Endothelial cell of umbilical vein (primary cell): ENCODE measurements at regions not wholly inside any gene's neighbourhood (a gene's known extent, or its start where the extent isn't known, plus 50 kb on each side); places are given as distances from the start of the nearest gene placed in this dataset.

Source experiments
- BruUV-seq: library from RNA; stranded (reverse); fragments of 400-500 nt; replicated peaks from 2 replicates; lab custom pipeline; 2021; lab: Mats Ljungman, UMichigan
- CTCF ChIA-PET: fragments of 300-600, 350-600 bp; sonication (Branson Sonifier 250); formaldehyde crosslinking; loops from one replicate; lab custom pipeline; 2021; ENCODE audit warnings: antibody characterized with exemption, inconsistent platforms; lab: Charles Lee
- POLR2A ChIA-PET: fragments of 300-600, 350-600 bp; sonication (Branson Sonifier 250); formaldehyde crosslinking; loops from one replicate; lab custom pipeline; 2021; ENCODE audit warnings: antibody characterized with exemption, inconsistent platforms; lab: Charles Lee
- DNase-seq: peaks from one replicate; pipeline ENCODE4 v3.0.0-alpha.2; 2011; ENCODE audit warnings: low read depth, low spot score
- FAIRE-seq: peaks from 2 replicates; lab custom pipeline; 2011; peaks lifted over from hg19 to GRCh38; lab: Jason Lieb, UNC
- H2AFZ ChIP-seq: 2 replicates; pipeline ENCODE4 v1.6.0; 2012; ENCODE audit warnings: low read depth, low read length, control low read depth, inconsistent platforms
- H3K27ac ChIP-seq: 2 replicates; pipeline ENCODE4 v1.5.1; 2011; ENCODE audit warnings: low read depth, mild to moderate bottlenecking, control low read depth, low read length, moderate library complexity; ENCODE audit not compliant: insufficient read depth
- H3K27me3 ChIP-seq, 2 experiments: 2 replicates each; pipeline versions ENCODE4 v1.6.0 to v1.6.1; 2011; ENCODE audit warnings: low read length in 2 of 2, mixed read lengths in 1 of 2; ENCODE audit not compliant: control insufficient read depth in 2 of 2, insufficient read depth in 2 of 2
- H3K36me3 ChIP-seq, 2 experiments: 2 replicates in 1 of 2; 3 replicates in 1 of 2; pipeline ENCODE4 v1.5.1; 2011; ENCODE audit warnings: low read length in 2 of 2, mild to moderate bottlenecking in 1 of 2, moderate library complexity in 1 of 2; ENCODE audit not compliant: control insufficient read depth in 2 of 2, insufficient read depth in 2 of 2; ENCODE audit errors: extremely low read depth in 1 of 2
- H3K4me1 ChIP-seq: 3 replicates; pipeline ENCODE4 v1.5.1; 2011; ENCODE audit warnings: mild to moderate bottlenecking, low read length; ENCODE audit not compliant: control insufficient read depth, insufficient read depth; ENCODE audit errors: extremely low read depth
- H3K4me2 ChIP-seq: 2 replicates; pipeline ENCODE4 v1.6.1; 2011; ENCODE audit warnings: low read length, control low read depth, mixed read lengths; ENCODE audit not compliant: insufficient read depth
- H3K4me3 ChIP-seq, 3 experiments: fragments of 200-600 bp in 1 of 3; sonication (generic), shearing (Covaris generic) in 1 of 3; replicated peaks in 1 of 3; 2 replicates each; pipeline ENCODE4 v1.5.1; 2011 to 2016; ENCODE audit warnings: control low read depth in 3 of 3, low read length in 3 of 3, mild to moderate bottlenecking in 2 of 3, inconsistent platforms in 1 of 3, low read depth in 1 of 3, moderate library complexity in 1 of 3; ENCODE audit not compliant: insufficient read depth in 1 of 3
- H3K79me2 ChIP-seq: 2 replicates; pipeline ENCODE4 v1.6.0; 2012; ENCODE audit warnings: low read length, inconsistent platforms; ENCODE audit not compliant: control insufficient read depth, insufficient read depth
- H3K9ac ChIP-seq: replicated peaks from 2 replicates; pipeline ENCODE3; 2011; ENCODE audit warnings: low read length, control low read depth; ENCODE audit not compliant: insufficient read depth; ENCODE audit errors: extremely low read depth
- H3K9me1 ChIP-seq: replicated peaks from 3 replicates; pipeline ENCODE4 v1.6.0; 2011; ENCODE audit warnings: mild to moderate bottlenecking, low read length; ENCODE audit not compliant: control insufficient read depth, insufficient read depth; ENCODE audit errors: extremely low read depth
- H3K9me3 ChIP-seq: replicated peaks from 2 replicates; pipeline ENCODE4 v1.5.1; 2012; ENCODE audit warnings: low read length, inconsistent platforms; ENCODE audit not compliant: control insufficient read depth, insufficient read depth
- H4K20me1 ChIP-seq: replicated peaks from 2 replicates; pipeline ENCODE3; 2011; ENCODE audit warnings: mild to moderate bottlenecking, low read length; ENCODE audit not compliant: control insufficient read depth, insufficient read depth; ENCODE audit errors: extremely low read depth
- CTCF ChIP-seq, 2 donors: IDR thresholded peaks; 1 replicate in 1 of 2; 2 replicates in 1 of 2; pipeline ENCODE4 v1.5.1; 2011; ENCODE audit warnings: low read length in 2 of 2, mild to moderate bottlenecking in 2 of 2, moderate library complexity in 2 of 2, control low read depth in 1 of 2, inconsistent platforms in 1 of 2, low read depth in 1 of 2; ENCODE audit not compliant: insufficient read depth in 1 of 2; ENCODE audit errors: extremely low read depth in 1 of 2
- EZH2 ChIP-seq: IDR thresholded peaks from 2 replicates; pipeline ENCODE4 v1.6.1; 2012; ENCODE audit warnings: borderline replicate concordance, low read depth, mild to moderate bottlenecking, moderate library complexity, low read length, inconsistent platforms; ENCODE audit not compliant: severe bottlenecking
- FOS ChIP-seq: IDR thresholded peaks from 2 replicates; pipeline ENCODE4 v1.6.1; 2011; ENCODE audit warnings: mild to moderate bottlenecking, low read length, moderate library complexity, borderline replicate concordance; ENCODE audit not compliant: insufficient read depth
- GATA2 ChIP-seq: IDR thresholded peaks from 2 replicates; pipeline ENCODE4 v1.7.0; 2011; ENCODE audit warnings: low read depth, mild to moderate bottlenecking, moderate library complexity, mixed read lengths, low read length; ENCODE audit not compliant: insufficient read length, insufficient read depth
- JUN ChIP-seq: IDR thresholded peaks from 2 replicates; pipeline ENCODE4 v1.6.1; 2011; ENCODE audit warnings: borderline replicate concordance, low read depth; ENCODE audit not compliant: insufficient read length, insufficient read depth
- MYC ChIP-seq: IDR thresholded peaks from one replicate; pipeline ENCODE4 v1.6.1; 2011; ENCODE audit warnings: mild to moderate bottlenecking, low read depth, low read length
- POLR2A ChIP-seq: IDR thresholded peaks from 2 replicates; pipeline ENCODE4 v1.6.1; 2012; ENCODE audit warnings: low read depth, mild to moderate bottlenecking, control low read depth, low read length
- POLR2AphosphoS5 ChIP-seq: IDR thresholded peaks from 2 replicates; pipeline ENCODE4 v1.6.1; 2012; ENCODE audit warnings: low read depth, mild to moderate bottlenecking, control low read depth, low read length, moderate library complexity; ENCODE audit not compliant: insufficient read depth
- dilution Hi-C: fragments of 300-500 bp; cut with MboI; formaldehyde crosslinking; loops from one replicate; pipeline ENCODE4 v1.15.0; 2019; ENCODE audit warnings: low sequenced_read_pairs; ENCODE audit not compliant: extremely low pct_ligation_motif_present
- intact Hi-C: fragments of 100-400 bp; cut with micrococcal nuclease; formaldehyde crosslinking; loops from one replicate; pipeline ENCODE4 v1.10.0; 2022
- TF ChIP-seq, protein P1 (sequence below): IDR thresholded peaks from 2 replicates; pipeline ENCODE4 v1.6.1; 2011; ENCODE audit not compliant: insufficient read depth, insufficient read length

GRCh38 chr3:20529911-20530310, 343.9 kb upstream of the SGO1 start:
- Histone ChIP-seq H3K36me3 (no peaks in the 10 kb centered on the region), H3K79me2 (no peaks in the 10 kb centered on the region), H3K27ac (no peak overlapping the region), H4K20me1 (no peaks in the 10 kb centered on the region), H3K27me3 (no peaks in the 10 kb centered on the region), H3K9me3 (no peaks in the 10 kb centered on the region), H3K4me1 (no peaks in the 10 kb centered on the region), H3K4me2 (no peak overlapping the region), H3K9ac (no peak overlapping the region), H3K9me1 (no peaks in the 10 kb centered on the region), H2AFZ (no peak overlapping the region), H3K4me3 (no peak overlapping the region)
- DNase-seq (no peak), FAIRE-seq (no peak)
- dilution Hi-C loops (no loop called here), intact Hi-C loops (no loop called here)
- ChIA-PET CTCF (no interaction called here), POLR2A (no interaction called here)
- BruUV-seq = no TSS peak
- TF ChIP-seq EZH2 = no peak
- no peak for TF ChIP-seq GATA2
- TF ChIP-seq POLR2A = no peak
- TF ChIP-seq MYC = no peak
- TF ChIP-seq, protein P1, sequence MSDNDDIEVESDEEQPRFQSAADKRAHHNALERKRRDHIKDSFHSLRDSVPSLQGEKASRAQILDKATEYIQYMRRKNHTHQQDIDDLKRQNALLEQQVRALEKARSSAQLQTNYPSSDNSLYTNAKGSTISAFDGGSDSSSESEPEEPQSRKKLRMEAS = no peak
- no peak for TF ChIP-seq FOS
- no peak for TF ChIP-seq JUN
- no peak for TF ChIP-seq POLR2AphosphoS5
- TF ChIP-seq CTCF (IDR thresholded peaks at IDR 0.05; ENCODE audit: extremely low read depth in 1 of 2, insufficient read depth in 1 of 2, low read depth in 1 of 2, low read length in 2 of 2) = no peak
